ENCODE measurements at regions not wholly inside any gene's neighbourhood (a gene's known extent, or its start where the extent isn't known, plus 50 kb on each side); places are given as distances from the start of the nearest gene placed in this dataset.
"Not testable (repeated sequence)": the region's sequence is repeated elsewhere in the genome, so short reads cannot be mapped to it uniquely, and the experiment has no call there.

DNA sequence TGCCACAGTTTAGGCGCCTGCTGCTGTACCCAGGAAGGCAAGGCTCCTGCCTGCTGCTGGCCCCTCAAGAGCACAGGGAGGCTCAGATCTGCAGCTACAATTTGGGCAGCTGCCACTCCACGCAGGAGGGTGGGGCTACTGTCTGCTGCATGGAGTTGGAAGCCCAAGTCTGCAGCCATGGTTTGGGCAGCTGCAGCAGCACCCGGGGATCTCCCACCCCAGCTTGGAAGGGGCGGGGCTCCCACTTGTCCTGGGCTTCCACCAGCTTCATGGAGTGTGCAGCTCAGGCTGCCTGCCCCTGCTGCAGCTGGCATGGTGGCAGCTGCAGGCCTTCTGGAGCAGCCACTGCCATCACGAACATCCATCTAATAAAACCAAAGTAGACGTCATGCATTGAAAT is 512.9 kb downstream of the PYDC2 start:
- DNase-seq = no peak

- DNase-seq = no peak
These were observed 515.0 kb downstream of the PYDC2 start for GRCh38 chr3:191975936-191976335.

GRCh38 chr3:191980443-191980842 is 519.5 kb downstream of the PYDC2 start:
- no peak for DNase-seq

GRCh38 chr3:191982481-191982880 is 521.5 kb downstream of the PYDC2 start:
- DNase-seq = no peak

DNA sequence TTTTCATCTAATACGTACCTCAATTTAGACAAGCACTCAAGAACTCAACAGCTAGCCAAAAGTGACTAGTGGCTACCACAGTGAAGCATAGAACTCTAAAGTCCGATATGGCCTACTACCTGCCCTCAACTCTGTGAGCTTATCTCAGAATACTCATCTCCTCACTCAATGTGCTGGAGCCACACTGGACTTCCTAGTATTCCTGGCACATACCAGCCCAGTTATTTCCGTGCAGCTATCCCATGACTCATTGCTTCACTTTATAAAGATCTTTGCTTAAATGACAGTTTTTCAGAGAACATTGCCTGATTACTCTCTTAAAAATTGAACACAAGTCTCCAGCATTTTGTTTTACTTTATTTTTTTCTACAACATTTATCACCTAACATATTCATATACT is 524.7 kb downstream of the PYDC2 start:
- no peak for DNase-seq

- peak in 1 of 3 experiments; percentile 57 for DNase-seq
These were observed 526.9 kb downstream of the PYDC2 start for GRCh38 chr3:191987831-191988350.

GRCh38 chr3:191993952-191994351 is 533.0 kb downstream of the PYDC2 start:
- not testable (repeated sequence) for DNase-seq

- no peak for DNase-seq
These were observed 536.1 kb downstream of the PYDC2 start for GRCh38 chr3:191997093-191997492.

- DNase-seq = no peak
These were observed 536.8 kb downstream of the PYDC2 start for GRCh38 chr3:191997579-191998268.

DNA sequence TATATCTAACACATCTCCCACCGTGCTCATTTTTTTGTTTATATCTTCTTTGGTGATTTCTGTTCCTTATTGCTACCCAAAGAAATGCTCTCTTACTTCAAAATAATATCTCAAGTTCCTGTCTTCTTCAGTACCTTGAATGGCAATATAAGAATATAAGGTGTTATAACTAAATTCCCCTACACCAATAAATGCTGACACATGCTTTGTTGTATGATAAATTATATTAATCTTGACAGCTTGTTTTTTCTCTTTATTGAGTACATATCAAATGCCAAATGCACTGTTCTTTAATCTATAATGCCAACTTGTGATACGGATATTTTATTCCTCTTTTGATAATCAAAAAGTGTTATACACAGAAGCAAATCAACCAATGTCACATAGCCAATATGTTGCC is 540.3 kb downstream of the PYDC2 start:
- DNase-seq = no peak

- no peak for DNase-seq
These were observed 545.0 kb downstream of the PYDC2 start for GRCh38 chr3:192005989-192006388.

DNA sequence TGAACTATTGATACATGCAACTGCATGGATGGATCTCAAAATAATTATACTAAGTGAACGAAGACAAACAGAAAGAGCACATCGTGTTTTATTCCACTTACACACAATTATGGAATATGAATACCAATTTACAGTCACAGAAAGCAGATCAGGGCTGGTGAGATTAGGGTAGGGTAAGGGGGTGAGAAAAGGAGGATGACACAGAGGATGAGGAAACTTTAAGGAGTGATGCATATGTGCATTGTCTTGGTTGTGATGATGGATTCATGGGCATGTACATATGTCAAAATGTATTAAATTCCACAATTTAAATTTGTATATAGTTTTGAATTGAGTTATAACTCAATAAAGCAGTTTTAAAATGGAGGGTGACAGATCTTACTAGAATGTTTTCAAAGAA is 548.9 kb downstream of the PYDC2 start:
- no peak for DNase-seq

DNA sequence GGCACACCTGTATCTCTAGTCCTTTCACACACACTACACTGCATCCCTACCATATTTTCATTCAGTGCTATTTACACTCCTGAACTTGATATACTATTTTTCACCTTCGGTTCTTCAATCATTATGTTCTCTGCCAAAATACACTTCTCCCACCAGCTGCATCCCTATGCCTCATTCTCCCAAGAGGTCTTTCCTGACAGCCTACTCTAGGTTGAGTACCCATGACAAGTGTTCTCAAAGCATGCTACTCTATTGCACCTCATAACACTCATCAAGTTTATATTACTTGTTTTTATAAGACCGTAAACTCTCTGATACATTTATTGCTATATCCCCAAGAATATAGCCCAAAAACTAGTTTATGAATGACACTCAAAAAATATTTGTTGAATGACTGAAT is 549.5 kb downstream of the PYDC2 start:
- peak in 1 of 3 experiments; percentile 21 for DNase-seq

DNA sequence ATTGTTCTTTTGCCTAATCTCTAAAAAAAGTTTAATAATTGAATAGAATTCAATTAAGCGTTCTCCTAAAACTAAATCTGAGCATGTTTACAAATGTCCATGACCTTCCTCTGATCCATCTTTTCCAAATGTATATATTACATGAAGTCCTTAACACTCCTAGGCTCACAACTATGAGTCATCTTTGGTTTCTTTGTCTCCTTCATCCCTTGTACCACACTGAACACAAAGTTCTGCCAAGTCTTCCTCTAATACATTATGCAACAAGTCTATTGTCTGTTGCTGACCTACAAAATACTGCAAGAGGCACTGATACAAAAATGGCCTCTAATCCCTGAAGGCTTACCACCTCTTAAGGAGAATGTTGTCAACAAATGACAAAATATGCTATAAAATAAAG is 550.2 kb downstream of the PYDC2 start:
- no peak for DNase-seq

GRCh38 chr3:192013110-192013509 is 552.1 kb downstream of the PYDC2 start:
- no peak for DNase-seq

DNA sequence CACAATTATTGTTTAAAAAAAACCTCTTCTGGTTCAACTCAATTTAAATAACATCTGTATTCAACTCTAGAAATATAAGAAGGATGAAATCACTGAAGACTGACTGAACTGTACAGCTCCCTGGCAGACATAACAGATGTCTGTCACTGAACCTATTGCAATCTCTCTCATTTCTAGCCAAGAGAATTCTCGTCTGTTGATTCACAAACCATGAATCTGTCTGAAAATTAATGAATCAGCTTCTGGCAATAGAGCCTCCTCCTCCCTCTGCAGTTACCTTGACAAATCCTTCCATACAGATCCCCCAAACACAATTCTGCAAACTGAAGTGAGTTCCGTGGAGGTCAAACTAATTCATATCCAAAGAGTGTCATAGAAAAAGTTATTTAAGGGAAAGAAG is 561.4 kb downstream of the PYDC2 start:
- no peak for DNase-seq

GRCh38 chr3:192024751-192025150 is 563.8 kb downstream of the PYDC2 start:
- no peak for DNase-seq

DNA sequence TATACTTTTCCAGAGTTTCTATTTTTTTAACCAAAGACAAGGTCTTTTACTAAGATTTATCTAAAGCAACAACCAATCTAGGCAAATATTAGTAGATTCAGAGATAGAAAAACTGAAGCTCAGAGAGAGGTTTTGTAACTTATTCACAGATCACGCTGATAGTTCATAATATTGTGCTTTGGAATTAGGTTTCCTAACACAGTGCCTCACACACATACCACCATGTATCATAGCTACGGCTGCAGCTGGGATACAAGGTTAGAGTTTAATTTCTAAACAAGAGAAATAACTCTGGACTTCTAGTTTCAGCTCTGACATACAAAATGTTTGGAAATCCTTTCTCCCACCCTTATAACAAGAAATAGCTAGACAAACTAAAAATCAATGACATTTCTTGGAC is 565.7 kb downstream of the PYDC2 start:
- no peak for DNase-seq

- no peak for DNase-seq
These were observed 571.0 kb downstream of the PYDC2 start for GRCh38 chr3:192031941-192032340.

DNA sequence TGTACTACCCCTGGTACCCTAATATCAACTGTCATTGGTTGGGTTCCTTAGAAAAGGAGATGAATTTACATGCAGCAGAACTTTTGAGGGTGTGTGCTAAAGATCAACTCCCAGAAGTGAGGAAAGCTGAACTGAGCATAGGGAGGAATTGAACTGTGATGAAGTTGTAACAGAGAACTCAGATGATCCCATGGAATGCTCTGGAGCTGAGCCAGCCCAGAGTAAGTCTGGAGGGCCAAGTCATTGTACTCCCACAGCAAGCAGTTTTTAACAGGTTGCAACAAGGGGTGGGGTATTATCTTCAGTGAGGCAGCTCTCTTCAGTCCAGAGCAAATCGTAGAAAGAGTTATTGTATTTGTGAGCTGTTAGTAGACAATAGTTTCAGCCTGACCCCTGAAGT is 572.3 kb downstream of the PYDC2 start:
- no peak for DNase-seq

DNA sequence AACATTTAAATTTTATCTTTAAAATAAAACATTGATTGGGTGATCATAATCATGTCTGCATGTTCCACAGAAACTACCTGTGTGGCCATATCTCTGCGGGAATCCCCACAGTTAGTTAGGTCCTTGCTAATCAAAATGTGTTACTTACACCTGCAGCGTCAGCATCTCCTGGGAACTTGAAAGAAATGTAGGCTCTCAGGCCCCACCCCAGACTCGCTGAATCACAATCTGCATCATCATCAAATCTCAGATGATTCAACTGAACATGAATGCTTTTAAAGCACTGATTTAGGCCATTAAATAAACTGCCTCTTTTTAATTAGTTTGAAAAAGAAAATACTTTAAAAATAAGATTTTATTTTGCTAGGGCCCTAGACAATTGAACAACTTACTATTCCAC is 577.8 kb downstream of the PYDC2 start:
- no peak for DNase-seq

- peak in 1 of 3 experiments; percentile 33 for DNase-seq
These were observed 578.6 kb downstream of the PYDC2 start for GRCh38 chr3:192039593-192039992.

DNA sequence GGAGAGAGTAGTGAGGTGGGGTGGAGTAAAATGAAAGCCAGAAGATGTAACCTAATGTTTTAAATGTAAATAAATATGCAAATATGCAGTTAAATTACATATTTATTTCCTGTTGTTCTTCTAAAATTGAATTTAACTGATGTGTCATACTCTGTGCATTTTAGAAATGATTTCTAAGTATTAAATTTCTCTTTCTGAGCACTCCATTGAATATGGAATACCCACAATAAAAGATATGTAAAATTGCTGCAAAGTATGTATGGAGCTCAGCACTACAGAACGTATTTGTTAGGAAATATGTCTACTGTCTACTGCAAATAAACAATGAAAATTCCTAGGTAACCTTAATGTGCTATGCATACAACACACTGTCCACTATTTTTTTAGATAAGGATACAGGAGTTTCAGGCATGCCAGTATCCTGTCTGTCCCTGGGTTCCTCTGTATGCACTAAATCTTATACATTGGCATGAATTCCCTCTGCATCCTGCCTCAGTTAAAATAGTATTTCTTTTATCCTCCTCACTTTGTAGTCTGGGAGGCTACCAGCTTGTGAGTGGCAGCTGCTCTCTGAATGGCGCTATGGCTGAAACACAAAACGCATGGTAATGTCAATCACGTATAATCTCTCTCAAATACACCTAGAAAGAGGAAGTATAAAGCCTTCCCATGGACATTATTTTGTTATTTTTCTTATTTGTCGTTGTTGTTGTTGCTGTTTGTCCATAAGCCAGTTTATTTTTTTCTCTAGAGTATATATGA is 579.5 kb downstream of the PYDC2 start:
- DNase-seq = no peak

- no peak for DNase-seq
These were observed 581.2 kb downstream of the PYDC2 start for GRCh38 chr3:192042116-192042515.

All from NCI-H1417 (cell line).